ENCODE measurements at regions not wholly inside any gene's neighbourhood (a gene's known extent, or its start where the extent isn't known, plus 50 kb on each side); places are given as distances from the start of the nearest gene placed in this dataset.

- TF ChIP-seq CTCF (IDR thresholded peaks at IDR 0.05) (no peak), REST (IDR thresholded peaks at IDR 0.05; ENCODE audit: insufficient read depth in 1 of 2, low read depth in 2 of 2, low read length in 1 of 2) (no peak), POLR2AphosphoS5 (IDR thresholded peaks at IDR 0.05; ENCODE audit: low read depth, low read length) (no peak), TCF7L2 (IDR thresholded peaks at IDR 0.05; ENCODE audit: low read depth, low read length) (no peak), SIN3A (IDR thresholded peaks at IDR 0.05; ENCODE audit: borderline replicate concordance, insufficient read depth, low read depth, low read length) (no peak)
Observed at GRCh38 chr20:11654766-11655165, 262.9 kb upstream of the BTBD3 start.

All from Panc1 (cell line).